ENCODE measurements at regions not wholly inside any gene's neighbourhood (a gene's known extent, or its start where the extent isn't known, plus 50 kb on each side); places are given as distances from the start of the nearest gene placed in this dataset.

DNA sequence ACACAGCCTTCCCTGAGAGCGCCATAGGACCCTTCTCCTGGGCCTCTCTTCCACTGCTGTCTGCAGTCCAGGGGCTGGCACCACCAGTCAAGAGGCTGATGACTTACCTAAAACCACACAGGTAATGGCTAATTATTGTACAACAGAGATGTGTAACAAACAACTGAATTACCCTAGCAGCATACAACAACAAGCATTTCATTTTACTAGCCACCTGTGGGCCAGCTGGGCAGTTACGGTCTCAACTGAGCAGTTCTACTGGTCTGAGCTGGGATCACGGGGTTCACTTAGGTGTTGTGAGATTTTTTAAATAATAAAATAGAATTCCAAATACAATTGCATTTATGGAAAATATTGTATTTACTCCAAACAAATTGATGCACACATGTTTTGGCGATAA is 431.9 kb downstream of the TNS3 start:
- no peak overlapping the region for H3K27ac Mint-ChIP-seq
- CTCF ChIA-PET: no interaction called here
- H3K4me1 Mint-ChIP-seq: no peaks in the 10 kb centered on the region
- DNase-seq: no peak
- POLR2A ChIA-PET: no interaction called here
- H3K4me3 Mint-ChIP-seq: no peak overlapping the region
- H3K27me3 Mint-ChIP-seq: no peaks in the 10 kb centered on the region
- no peaks in the 10 kb centered on the region for H3K36me3 Mint-ChIP-seq (ENCODE audit: low read depth)
- H3K9me3 Mint-ChIP-seq: no peaks in the 10 kb centered on the region

DNA sequence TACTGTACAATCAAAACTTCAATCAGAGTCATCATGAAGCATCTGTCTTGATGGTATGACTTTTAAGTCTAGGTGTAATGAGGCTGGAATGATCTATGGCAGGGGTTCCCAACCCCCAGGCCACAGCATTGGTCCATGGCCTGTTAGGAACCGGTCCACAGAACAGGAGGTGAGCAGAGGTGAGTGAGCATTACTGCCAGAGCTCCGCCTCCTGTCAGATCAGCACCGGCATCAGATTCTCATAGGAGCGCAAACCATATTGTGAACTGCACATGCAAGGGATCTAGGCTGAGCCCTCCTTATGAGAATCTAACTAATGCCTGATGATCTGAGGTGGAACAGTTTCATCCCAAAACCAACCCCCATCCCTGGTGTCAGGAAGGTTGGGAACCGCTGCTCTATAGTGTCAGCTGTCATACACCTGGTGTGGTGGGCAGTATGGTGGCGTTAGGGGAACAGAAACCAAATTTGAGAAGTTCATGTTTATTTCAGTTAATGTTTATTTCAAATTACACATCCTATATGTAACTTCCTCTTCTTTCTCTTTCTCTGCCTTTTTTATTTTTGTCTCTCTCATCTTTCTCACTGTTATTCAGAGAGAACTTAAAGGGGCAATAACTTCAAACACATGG is 432.6 kb downstream of the TNS3 start:
- ChIA-PET POLR2A (no interaction called here), CTCF (no interaction called here)
- Mint-ChIP-seq H3K9me3 (no peaks in the 10 kb centered on the region), H3K4me1 (no peaks in the 10 kb centered on the region), H3K4me3 (no peak overlapping the region), H3K27ac (no peak overlapping the region), H3K36me3 (ENCODE audit: low read depth) (no peaks in the 10 kb centered on the region), H3K27me3 (no peaks in the 10 kb centered on the region)
- DNase-seq: no peak

DNA sequence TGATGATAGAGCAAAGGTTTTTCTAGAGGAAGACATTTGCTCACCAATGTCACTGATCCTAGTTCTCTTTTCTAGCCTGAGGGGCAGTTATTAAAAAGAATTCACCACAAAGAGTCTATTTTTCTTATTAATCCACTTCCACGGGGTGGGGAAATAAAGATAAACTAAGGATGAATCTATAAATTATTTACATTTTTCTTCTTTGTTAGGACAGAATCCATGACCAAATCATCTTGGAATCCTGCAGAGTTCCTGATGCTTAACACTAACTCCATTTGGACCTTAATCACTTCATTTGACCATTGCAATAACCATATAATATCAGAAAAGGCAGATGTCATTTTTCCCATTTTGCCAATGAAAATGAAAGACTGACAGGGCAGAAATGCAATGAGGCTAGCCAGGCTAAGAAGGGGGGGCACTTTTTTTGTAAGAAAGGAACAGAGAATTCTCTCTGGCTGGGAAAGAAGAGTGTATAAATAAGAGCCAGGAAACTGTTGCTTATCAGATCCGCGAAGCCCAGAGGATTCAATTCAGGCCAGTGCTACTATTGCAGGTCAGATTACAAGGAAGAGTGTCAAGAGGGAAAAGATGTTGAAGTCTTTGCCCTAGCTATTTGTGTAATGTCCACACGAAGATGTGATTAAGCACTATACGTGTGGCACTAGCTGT is 433.2 kb downstream of the TNS3 start:
- CTCF ChIA-PET: no interaction called here
- Mint-ChIP-seq H3K4me3 (no peak overlapping the region), H3K36me3 (ENCODE audit: low read depth) (no peaks in the 10 kb centered on the region)

GRCh38 chr7:47147213-47147631 is 434.7 kb downstream of the TNS3 start:
- no peaks in the 10 kb centered on the region for H3K9me3 Mint-ChIP-seq
- no peaks in the 10 kb centered on the region for H3K36me3 Mint-ChIP-seq (ENCODE audit: low read depth)
- CTCF ChIA-PET: no interaction called here
- no peak for DNase-seq
- POLR2A ChIA-PET: no interaction called here
- H3K27ac Mint-ChIP-seq: no peak overlapping the region
- H3K4me3 Mint-ChIP-seq: no peak overlapping the region
- H3K27me3 Mint-ChIP-seq: no peaks in the 10 kb centered on the region
- H3K4me1 Mint-ChIP-seq: no peaks in the 10 kb centered on the region

More for the DNA sequence above, 433.2 kb downstream of the TNS3 start:
- Mint-ChIP-seq H3K27me3 (no peaks in the 10 kb centered on the region), H3K4me1 (no peaks in the 10 kb centered on the region), H3K9me3 (no peaks in the 10 kb centered on the region), H3K27ac (no peak overlapping the region)
- POLR2A ChIA-PET: no interaction called here
- DNase-seq: no peak

DNA sequence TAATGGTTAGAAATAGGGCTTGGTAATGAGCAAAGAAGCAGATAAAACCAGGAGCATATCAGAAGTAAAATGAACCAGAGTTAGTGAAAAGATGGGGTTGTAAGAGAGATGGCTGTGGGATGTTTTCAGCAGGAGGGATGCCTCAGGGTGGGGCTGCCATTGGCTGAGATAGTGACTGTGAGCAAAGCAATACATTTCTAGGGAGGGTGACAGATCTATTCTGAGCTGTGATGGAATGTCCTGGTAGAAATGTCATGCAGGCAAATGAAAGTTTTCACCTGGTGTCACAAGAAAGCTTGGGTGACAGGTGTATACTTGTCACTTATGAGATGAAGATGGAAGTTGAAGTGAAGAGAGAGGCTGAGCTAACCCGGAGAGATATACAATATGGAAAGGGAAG is 435.9 kb downstream of the TNS3 start:
- Mint-ChIP-seq H3K4me1 (no peaks in the 10 kb centered on the region), H3K9me3 (no peaks in the 10 kb centered on the region), H3K27me3 (no peaks in the 10 kb centered on the region), H3K4me3 (no peak overlapping the region), H3K36me3 (ENCODE audit: low read depth) (no peaks in the 10 kb centered on the region), H3K27ac (no peak overlapping the region)
- POLR2A ChIA-PET: no interaction called here
- CTCF ChIA-PET: no interaction called here
- DNase-seq: no peak

GRCh38 chr7:47145186-47145725 is 436.7 kb downstream of the TNS3 start:
- POLR2A ChIA-PET: no interaction called here
- CTCF ChIA-PET: no interaction called here

GRCh38 chr7:47143339-47143738 is 438.6 kb downstream of the TNS3 start:
- Mint-ChIP-seq H3K27me3 (peaks cover 2% of the 10 kb centered on the region), H3K4me1 (no peaks in the 10 kb centered on the region), H3K36me3 (ENCODE audit: low read depth) (no peaks in the 10 kb centered on the region), H3K4me3 (no peak overlapping the region), H3K9me3 (no peaks in the 10 kb centered on the region), H3K27ac (no peak overlapping the region)
- CTCF ChIA-PET: no interaction called here
- no peak for DNase-seq
- POLR2A ChIA-PET: no interaction called here

More at GRCh38 chr7:47145186-47145725, 436.7 kb downstream of the TNS3 start:
- Mint-ChIP-seq H3K9me3 (no peaks in the 10 kb centered on the region), H3K4me3 (no peak overlapping the region), H3K27me3 (no peaks in the 10 kb centered on the region), H3K4me1 (no peaks in the 10 kb centered on the region), H3K36me3 (ENCODE audit: low read depth) (no peaks in the 10 kb centered on the region), H3K27ac (no peak overlapping the region)
- DNase-seq: no peak

DNA sequence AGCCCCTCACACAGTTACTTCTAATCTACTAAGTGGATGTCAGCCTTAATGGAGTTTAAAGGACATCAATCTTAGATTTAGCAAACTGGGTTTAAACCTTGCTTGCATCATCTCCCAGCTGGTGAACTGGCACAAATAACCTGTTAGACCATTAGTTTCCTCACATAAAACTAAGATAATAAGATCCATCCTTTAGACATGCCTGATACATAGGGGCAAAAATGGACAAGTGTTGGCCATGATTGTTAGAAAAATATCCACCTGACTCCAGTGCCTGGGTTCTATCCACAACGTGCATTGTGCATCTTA is 439.1 kb downstream of the TNS3 start:
- Mint-ChIP-seq H3K4me3 (no peak overlapping the region), H3K27ac (no peak overlapping the region), H3K4me1 (no peaks in the 10 kb centered on the region), H3K9me3 (no peaks in the 10 kb centered on the region), H3K36me3 (ENCODE audit: low read depth) (no peaks in the 10 kb centered on the region), H3K27me3 (peaks cover 2% of the 10 kb centered on the region)
- POLR2A ChIA-PET: no interaction called here
- CTCF ChIA-PET: no interaction called here
- DNase-seq: no peak

- no peak overlapping the region for H3K27ac Mint-ChIP-seq
- no peak overlapping the region for H3K4me3 Mint-ChIP-seq
- H3K36me3 Mint-ChIP-seq (ENCODE audit: low read depth): no peaks in the 10 kb centered on the region
- DNase-seq: no peak
- POLR2A ChIA-PET: no interaction called here
- no peaks in the 10 kb centered on the region for H3K9me3 Mint-ChIP-seq
- H3K27me3 Mint-ChIP-seq: peaks cover 2% of the 10 kb centered on the region
- no peaks in the 10 kb centered on the region for H3K4me1 Mint-ChIP-seq
- CTCF ChIA-PET: no interaction called here
Measured at GRCh38 chr7:47142169-47142866, 439.6 kb downstream of the TNS3 start.

GRCh38 chr7:47132471-47132870 is 449.4 kb downstream of the TNS3 start:
- H3K9me3 Mint-ChIP-seq: no peaks in the 10 kb centered on the region
- H3K36me3 Mint-ChIP-seq (ENCODE audit: low read depth): no peaks in the 10 kb centered on the region
- H3K4me3 Mint-ChIP-seq: no peak overlapping the region
- H3K27me3 Mint-ChIP-seq: peaks cover 7% of the 10 kb centered on the region
- H3K4me1 Mint-ChIP-seq: no peaks in the 10 kb centered on the region
- DNase-seq: no peak
- H3K27ac Mint-ChIP-seq: no peak overlapping the region
- POLR2A ChIA-PET: no interaction called here
- CTCF ChIA-PET: no interaction called here

DNA sequence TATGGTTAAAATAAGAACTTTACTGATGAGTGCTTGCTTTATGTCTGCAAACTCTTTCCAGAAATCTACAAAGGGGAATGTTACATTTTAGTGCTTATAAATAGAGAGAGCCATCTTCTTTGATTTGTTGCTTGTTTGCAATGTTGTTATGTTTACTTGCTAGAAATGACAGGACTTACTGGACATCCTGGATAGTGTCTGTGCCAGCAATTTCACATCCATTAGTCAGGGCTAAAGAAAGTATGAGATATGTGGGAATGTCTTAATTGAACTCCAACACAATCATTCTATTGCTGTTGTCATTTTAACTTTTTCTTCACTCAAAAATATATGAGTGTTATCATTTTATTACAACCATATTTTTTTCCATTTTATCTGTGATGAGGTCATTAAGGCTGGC is 453.2 kb downstream of the TNS3 start:
- peaks cover 4% of the 10 kb centered on the region for H3K27me3 Mint-ChIP-seq
- POLR2A ChIA-PET: no interaction called here
- no peaks in the 10 kb centered on the region for H3K36me3 Mint-ChIP-seq (ENCODE audit: low read depth)
- H3K9me3 Mint-ChIP-seq: no peaks in the 10 kb centered on the region
- DNase-seq: no peak
- no peak overlapping the region for H3K27ac Mint-ChIP-seq
- CTCF ChIA-PET: no interaction called here
- H3K4me1 Mint-ChIP-seq: no peaks in the 10 kb centered on the region
- H3K4me3 Mint-ChIP-seq: no peak overlapping the region

DNA sequence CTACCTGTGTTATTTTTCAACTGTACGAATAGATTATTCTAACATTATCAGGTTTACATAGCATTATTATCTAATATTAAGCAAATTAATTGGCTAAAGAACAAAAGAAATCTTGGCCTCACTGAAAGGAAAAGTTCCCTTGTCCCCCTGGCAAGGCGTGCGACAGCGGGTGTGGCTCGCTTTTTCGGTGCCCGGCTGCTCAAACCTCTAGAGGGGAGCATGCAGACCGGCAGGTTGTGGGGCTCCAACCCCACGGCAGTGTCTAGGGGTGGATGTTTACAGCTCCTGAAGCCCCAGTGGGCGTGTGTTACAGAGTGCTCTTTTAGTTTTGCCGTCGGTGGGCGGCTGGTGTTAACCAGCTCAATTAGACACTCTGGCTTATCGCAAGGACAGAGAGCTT is 456.4 kb downstream of the TNS3 start:
- no peak overlapping the region for H3K27ac Mint-ChIP-seq
- ChIA-PET POLR2A (no interaction called here), CTCF (no interaction called here)
- H3K9me3 Mint-ChIP-seq: no peaks in the 10 kb centered on the region
- no peaks in the 10 kb centered on the region for H3K4me1 Mint-ChIP-seq
- no peaks in the 10 kb centered on the region for H3K36me3 Mint-ChIP-seq (ENCODE audit: low read depth)
- DNase-seq: no peak
- H3K4me3 Mint-ChIP-seq: no peak overlapping the region
- peaks cover 2% of the 10 kb centered on the region for H3K27me3 Mint-ChIP-seq

GRCh38 chr7:47119261-47119865 is 462.5 kb downstream of the TNS3 start:
- no peaks in the 10 kb centered on the region for H3K36me3 Mint-ChIP-seq (ENCODE audit: low read depth)
- no peaks in the 10 kb centered on the region for H3K9me3 Mint-ChIP-seq
- ChIA-PET POLR2A (no interaction called here), CTCF (interaction anchor here (0.6 kb wide), 1 partner anchor 69 kb away, joined by 3 read pairs; no protein-coding TSS in a partner anchor)
- no peak overlapping the region for H3K4me3 Mint-ChIP-seq
- DNase-seq: no peak
- H3K27ac Mint-ChIP-seq: no peak overlapping the region
- no peaks in the 10 kb centered on the region for H3K27me3 Mint-ChIP-seq
- H3K4me1 Mint-ChIP-seq: no peaks in the 10 kb centered on the region

All from activated CD4-positive, alpha-beta T cell treated with anti-CD3 and anti-CD28 coated beads, Interleukin-2, amount 10 ng/mL, durations not matched to agents 7 days and 5 days (primary cell).